ENCODE measurements at regions not wholly inside any gene's neighbourhood (a gene's known extent, or its start where the extent isn't known, plus 50 kb on each side); places are given as distances from the start of the nearest gene placed in this dataset.

DNA sequence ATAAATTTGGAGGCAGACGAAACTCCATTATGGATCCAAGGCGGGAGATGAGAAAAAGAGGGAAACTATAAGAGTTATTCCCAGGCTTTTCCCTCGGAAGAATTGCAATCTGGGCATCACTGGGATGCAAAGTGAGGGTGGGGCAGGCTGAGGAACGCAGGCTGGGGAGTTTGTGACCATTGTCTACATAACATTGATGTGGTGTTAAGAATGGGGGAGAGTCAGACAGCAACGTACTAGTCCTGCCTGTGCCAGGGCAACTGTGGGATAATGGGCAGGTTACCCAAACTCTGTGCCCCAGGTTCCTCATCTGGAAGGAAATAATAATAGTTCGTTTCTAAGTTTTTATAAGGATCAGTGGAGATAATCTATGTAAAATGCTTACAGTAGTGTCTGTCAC lies 84.4 kb upstream of the SIX2 start:
- H3K79me2 ChIP-seq (ENCODE audit: low read length) = no peaks in the 10 kb centered on the region
- H3K9me3 ChIP-seq (ENCODE audit: insufficient read depth, low read length) = no peaks in the 10 kb centered on the region
- no peaks in the 10 kb centered on the region for H3K4me1 ChIP-seq (ENCODE audit: low read length)
- H3K4me2 ChIP-seq (ENCODE audit: low read length) = no peak overlapping the region
- no peak overlapping the region for H3K27ac ChIP-seq (ENCODE audit: low read length)
- H3K9ac ChIP-seq (ENCODE audit: low read length) = no peak overlapping the region
- no peak overlapping the region for H3K4me3 ChIP-seq (ENCODE audit: low read length)
- peaks cover 38% of the 10 kb centered on the region for H3K27me3 ChIP-seq (ENCODE audit: low read depth, low read length)
- H3K36me3 ChIP-seq (replicated peaks; ENCODE audit: low read depth, low read length) = no peaks in the 10 kb centered on the region
- TF ChIP-seq, protein P1, sequence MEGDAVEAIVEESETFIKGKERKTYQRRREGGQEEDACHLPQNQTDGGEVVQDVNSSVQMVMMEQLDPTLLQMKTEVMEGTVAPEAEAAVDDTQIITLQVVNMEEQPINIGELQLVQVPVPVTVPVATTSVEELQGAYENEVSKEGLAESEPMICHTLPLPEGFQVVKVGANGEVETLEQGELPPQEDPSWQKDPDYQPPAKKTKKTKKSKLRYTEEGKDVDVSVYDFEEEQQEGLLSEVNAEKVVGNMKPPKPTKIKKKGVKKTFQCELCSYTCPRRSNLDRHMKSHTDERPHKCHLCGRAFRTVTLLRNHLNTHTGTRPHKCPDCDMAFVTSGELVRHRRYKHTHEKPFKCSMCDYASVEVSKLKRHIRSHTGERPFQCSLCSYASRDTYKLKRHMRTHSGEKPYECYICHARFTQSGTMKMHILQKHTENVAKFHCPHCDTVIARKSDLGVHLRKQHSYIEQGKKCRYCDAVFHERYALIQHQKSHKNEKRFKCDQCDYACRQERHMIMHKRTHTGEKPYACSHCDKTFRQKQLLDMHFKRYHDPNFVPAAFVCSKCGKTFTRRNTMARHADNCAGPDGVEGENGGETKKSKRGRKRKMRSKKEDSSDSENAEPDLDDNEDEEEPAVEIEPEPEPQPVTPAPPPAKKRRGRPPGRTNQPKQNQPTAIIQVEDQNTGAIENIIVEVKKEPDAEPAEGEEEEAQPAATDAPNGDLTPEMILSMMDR (IDR thresholded peaks at IDR 0.05; ENCODE audit: low read depth, low read length) = no peak
- no peak for TF ChIP-seq EZH2phosphoT487 (IDR thresholded peaks at IDR 0.05; ENCODE audit: low read depth)
- no peak overlapping the region for H2AFZ ChIP-seq (ENCODE audit: low read depth, low read length)
- no peaks in the 10 kb centered on the region for H4K20me1 ChIP-seq (ENCODE audit: insufficient read depth, low read length)

- Histone ChIP-seq H3K4me3 (ENCODE audit: low read length) (no peak overlapping the region), H3K4me2 (ENCODE audit: low read length) (no peak overlapping the region)
These were observed 83.9 kb upstream of the SIX2 start for GRCh38 chr2:45093181-45093580.

DNA sequence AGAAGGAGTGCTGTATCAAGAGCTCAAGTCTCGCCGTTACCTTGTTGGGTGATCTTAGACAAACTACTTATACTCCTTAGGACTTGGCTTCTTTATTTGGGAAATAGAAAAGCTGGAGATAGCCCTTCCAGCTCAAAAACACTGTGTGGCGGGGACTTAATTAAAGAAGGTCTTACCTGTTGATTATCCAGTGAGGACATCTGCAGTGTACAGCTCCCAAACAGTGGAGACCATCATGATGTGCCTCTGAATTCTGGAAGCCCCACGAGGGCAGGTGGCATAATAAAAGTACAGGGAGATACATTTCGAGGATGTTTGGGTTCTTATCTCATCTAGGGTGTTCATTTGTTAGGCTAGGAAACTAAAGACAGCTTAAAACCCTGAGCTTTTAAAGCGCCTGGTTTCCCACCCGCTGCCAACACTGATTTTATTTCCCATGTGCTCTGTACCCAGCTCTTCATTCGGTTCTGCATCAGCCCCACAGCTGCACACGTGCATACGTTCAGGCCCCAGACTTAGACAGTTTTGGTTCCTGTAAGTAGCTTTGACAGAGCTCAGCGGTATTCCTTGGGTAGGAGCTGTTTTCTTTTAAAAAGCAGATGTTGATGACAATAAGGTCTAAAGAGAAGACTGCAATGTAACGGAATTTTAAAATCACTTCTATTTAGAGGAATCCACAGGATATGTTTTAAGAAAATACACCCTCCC lies 80.5 kb upstream of the SIX2 start:
- no peak overlapping the region for H3K9ac ChIP-seq (ENCODE audit: low read length)
- no peaks in the 10 kb centered on the region for H3K36me3 ChIP-seq (replicated peaks; ENCODE audit: low read depth, low read length)
- no peak overlapping the region for H2AFZ ChIP-seq (ENCODE audit: low read depth, low read length)
- H3K4me2 ChIP-seq (ENCODE audit: low read length) = no peak overlapping the region
- peaks cover 25% of the 10 kb centered on the region for H3K27me3 ChIP-seq (ENCODE audit: low read depth, low read length)
- H3K4me1 ChIP-seq (ENCODE audit: low read length) = no peaks in the 10 kb centered on the region
- H4K20me1 ChIP-seq (ENCODE audit: insufficient read depth, low read length) = no peaks in the 10 kb centered on the region
- no peak overlapping the region for H3K4me3 ChIP-seq (ENCODE audit: low read length)
- H3K9me3 ChIP-seq (ENCODE audit: insufficient read depth, low read length) = no peaks in the 10 kb centered on the region
- H3K79me2 ChIP-seq (ENCODE audit: low read length) = no peaks in the 10 kb centered on the region
- H3K27ac ChIP-seq (ENCODE audit: low read length) = no peak overlapping the region
- TF ChIP-seq, protein P1 (IDR thresholded peaks at IDR 0.05; ENCODE audit: low read depth, low read length) = no peak
- TF ChIP-seq EZH2phosphoT487 (IDR thresholded peaks at IDR 0.05; ENCODE audit: low read depth) = no peak

More at GRCh38 chr2:45093181-45093580, 83.9 kb upstream of the SIX2 start:
- no peak overlapping the region for H3K9ac ChIP-seq (ENCODE audit: low read length)
- no peaks in the 10 kb centered on the region for H3K9me3 ChIP-seq (ENCODE audit: insufficient read depth, low read length)
- no peaks in the 10 kb centered on the region for H3K4me1 ChIP-seq (ENCODE audit: low read length)
- TF ChIP-seq, protein P1 (IDR thresholded peaks at IDR 0.05; ENCODE audit: low read depth, low read length) = no peak
- TF ChIP-seq EZH2phosphoT487 (IDR thresholded peaks at IDR 0.05; ENCODE audit: low read depth) = no peak
- H2AFZ ChIP-seq (ENCODE audit: low read depth, low read length) = no peak overlapping the region
- no peaks in the 10 kb centered on the region for H3K79me2 ChIP-seq (ENCODE audit: low read length)
- H3K36me3 ChIP-seq (replicated peaks; ENCODE audit: low read depth, low read length) = no peaks in the 10 kb centered on the region
- no peak overlapping the region for H3K27ac ChIP-seq (ENCODE audit: low read length)
- H3K27me3 ChIP-seq (ENCODE audit: low read depth, low read length) = peaks cover 38% of the 10 kb centered on the region
- H4K20me1 ChIP-seq (ENCODE audit: insufficient read depth, low read length) = no peaks in the 10 kb centered on the region

DNA sequence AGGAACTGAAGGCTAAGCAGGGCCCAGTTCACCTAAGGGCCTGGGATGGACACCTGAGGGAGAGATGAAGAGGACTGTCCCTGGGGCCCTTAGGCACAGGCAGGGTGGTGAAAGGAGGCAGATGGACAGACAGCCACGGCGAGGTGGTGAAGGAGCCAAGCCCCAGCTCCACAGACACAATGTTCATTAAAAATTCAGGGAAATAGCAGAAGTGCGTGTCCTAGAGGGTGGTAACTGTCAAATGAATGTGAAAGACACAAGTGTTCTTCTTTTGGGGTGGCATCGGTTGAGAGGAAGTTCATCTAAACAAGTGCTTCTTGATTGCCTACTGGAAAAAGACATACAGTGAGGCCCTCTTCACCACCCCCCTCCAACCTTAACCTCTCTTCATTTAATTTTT lies 76.2 kb upstream of the SIX2 start:
- Histone ChIP-seq H3K79me2 (ENCODE audit: low read length) (no peaks in the 10 kb centered on the region), H2AFZ (ENCODE audit: low read depth, low read length) (no peak overlapping the region), H3K4me3 (ENCODE audit: low read length) (no peak overlapping the region), H3K9ac (ENCODE audit: low read length) (no peak overlapping the region), H3K36me3 (replicated peaks; ENCODE audit: low read depth, low read length) (no peaks in the 10 kb centered on the region), H3K4me2 (ENCODE audit: low read length) (no peak overlapping the region), H3K9me3 (ENCODE audit: insufficient read depth, low read length) (no peaks in the 10 kb centered on the region), H3K27ac (ENCODE audit: low read length) (no peak overlapping the region), H4K20me1 (ENCODE audit: insufficient read depth, low read length) (no peaks in the 10 kb centered on the region), H3K4me1 (ENCODE audit: low read length) (no peaks in the 10 kb centered on the region), H3K27me3 (ENCODE audit: low read depth, low read length) (peaks cover 20% of the 10 kb centered on the region)
- TF ChIP-seq, protein P1 (IDR thresholded peaks at IDR 0.05; ENCODE audit: low read depth, low read length) = no peak
